Endothelial cell of umbilical vein (primary cell): ENCODE measurements at regions not wholly inside any gene's neighbourhood (a gene's known extent, or its start where the extent isn't known, plus 50 kb on each side); places are given as distances from the start of the nearest gene placed in this dataset.

ENCODE experiments used
- BruUV-seq: library from RNA; stranded (reverse); fragments of 400-500 nt; replicated peaks from 2 replicates; lab custom pipeline; 2021; lab: Mats Ljungman, UMichigan
- CTCF ChIA-PET: fragments of 300-600, 350-600 bp; sonication (Branson Sonifier 250); formaldehyde crosslinking; loops from one replicate; lab custom pipeline; 2021; ENCODE audit warnings: antibody characterized with exemption, inconsistent platforms; lab: Charles Lee
- POLR2A ChIA-PET: fragments of 300-600, 350-600 bp; sonication (Branson Sonifier 250); formaldehyde crosslinking; loops from one replicate; lab custom pipeline; 2021; ENCODE audit warnings: antibody characterized with exemption, inconsistent platforms; lab: Charles Lee
- DNase-seq: peaks from one replicate; pipeline ENCODE4 v3.0.0-alpha.2; 2011; ENCODE audit warnings: low read depth, low spot score
- FAIRE-seq: peaks from 2 replicates; lab custom pipeline; 2011; peaks lifted over from hg19 to GRCh38; lab: Jason Lieb, UNC
- H2AFZ ChIP-seq: 2 replicates; pipeline ENCODE4 v1.6.0; 2012; ENCODE audit warnings: low read depth, low read length, control low read depth, inconsistent platforms
- H3K27ac ChIP-seq: 2 replicates; pipeline ENCODE4 v1.5.1; 2011; ENCODE audit warnings: low read depth, mild to moderate bottlenecking, control low read depth, low read length, moderate library complexity; ENCODE audit not compliant: insufficient read depth
- H3K27me3 ChIP-seq, 2 experiments: 2 replicates each; pipeline versions ENCODE4 v1.6.0 to v1.6.1; 2011; ENCODE audit warnings: low read length in 2 of 2, mixed read lengths in 1 of 2; ENCODE audit not compliant: control insufficient read depth in 2 of 2, insufficient read depth in 2 of 2
- H3K36me3 ChIP-seq, 2 experiments: 2 replicates in 1 of 2; 3 replicates in 1 of 2; pipeline ENCODE4 v1.5.1; 2011; ENCODE audit warnings: low read length in 2 of 2, mild to moderate bottlenecking in 1 of 2, moderate library complexity in 1 of 2; ENCODE audit not compliant: control insufficient read depth in 2 of 2, insufficient read depth in 2 of 2; ENCODE audit errors: extremely low read depth in 1 of 2
- H3K4me1 ChIP-seq: 3 replicates; pipeline ENCODE4 v1.5.1; 2011; ENCODE audit warnings: mild to moderate bottlenecking, low read length; ENCODE audit not compliant: control insufficient read depth, insufficient read depth; ENCODE audit errors: extremely low read depth
- H3K4me2 ChIP-seq: 2 replicates; pipeline ENCODE4 v1.6.1; 2011; ENCODE audit warnings: low read length, control low read depth, mixed read lengths; ENCODE audit not compliant: insufficient read depth
- H3K4me3 ChIP-seq, 3 experiments: fragments of 200-600 bp in 1 of 3; sonication (generic), shearing (Covaris generic) in 1 of 3; replicated peaks in 1 of 3; 2 replicates each; pipeline ENCODE4 v1.5.1; 2011 to 2016; ENCODE audit warnings: control low read depth in 3 of 3, low read length in 3 of 3, mild to moderate bottlenecking in 2 of 3, inconsistent platforms in 1 of 3, low read depth in 1 of 3, moderate library complexity in 1 of 3; ENCODE audit not compliant: insufficient read depth in 1 of 3
- H3K79me2 ChIP-seq: 2 replicates; pipeline ENCODE4 v1.6.0; 2012; ENCODE audit warnings: low read length, inconsistent platforms; ENCODE audit not compliant: control insufficient read depth, insufficient read depth
- H3K9ac ChIP-seq: replicated peaks from 2 replicates; pipeline ENCODE3; 2011; ENCODE audit warnings: low read length, control low read depth; ENCODE audit not compliant: insufficient read depth; ENCODE audit errors: extremely low read depth
- H3K9me1 ChIP-seq: replicated peaks from 3 replicates; pipeline ENCODE4 v1.6.0; 2011; ENCODE audit warnings: mild to moderate bottlenecking, low read length; ENCODE audit not compliant: control insufficient read depth, insufficient read depth; ENCODE audit errors: extremely low read depth
- H3K9me3 ChIP-seq: replicated peaks from 2 replicates; pipeline ENCODE4 v1.5.1; 2012; ENCODE audit warnings: low read length, inconsistent platforms; ENCODE audit not compliant: control insufficient read depth, insufficient read depth
- H4K20me1 ChIP-seq: replicated peaks from 2 replicates; pipeline ENCODE3; 2011; ENCODE audit warnings: mild to moderate bottlenecking, low read length; ENCODE audit not compliant: control insufficient read depth, insufficient read depth; ENCODE audit errors: extremely low read depth
- EZH2 ChIP-seq: IDR thresholded peaks from 2 replicates; pipeline ENCODE4 v1.6.1; 2012; ENCODE audit warnings: borderline replicate concordance, low read depth, mild to moderate bottlenecking, moderate library complexity, low read length, inconsistent platforms; ENCODE audit not compliant: severe bottlenecking
- FOS ChIP-seq: IDR thresholded peaks from 2 replicates; pipeline ENCODE4 v1.6.1; 2011; ENCODE audit warnings: mild to moderate bottlenecking, low read length, moderate library complexity, borderline replicate concordance; ENCODE audit not compliant: insufficient read depth
- GATA2 ChIP-seq: IDR thresholded peaks from 2 replicates; pipeline ENCODE4 v1.7.0; 2011; ENCODE audit warnings: low read depth, mild to moderate bottlenecking, moderate library complexity, mixed read lengths, low read length; ENCODE audit not compliant: insufficient read length, insufficient read depth
- JUN ChIP-seq: IDR thresholded peaks from 2 replicates; pipeline ENCODE4 v1.6.1; 2011; ENCODE audit warnings: borderline replicate concordance, low read depth; ENCODE audit not compliant: insufficient read length, insufficient read depth
- MYC ChIP-seq: IDR thresholded peaks from one replicate; pipeline ENCODE4 v1.6.1; 2011; ENCODE audit warnings: mild to moderate bottlenecking, low read depth, low read length
- POLR2A ChIP-seq: IDR thresholded peaks from 2 replicates; pipeline ENCODE4 v1.6.1; 2012; ENCODE audit warnings: low read depth, mild to moderate bottlenecking, control low read depth, low read length
- POLR2AphosphoS5 ChIP-seq: IDR thresholded peaks from 2 replicates; pipeline ENCODE4 v1.6.1; 2012; ENCODE audit warnings: low read depth, mild to moderate bottlenecking, control low read depth, low read length, moderate library complexity; ENCODE audit not compliant: insufficient read depth
- dilution Hi-C: fragments of 300-500 bp; cut with MboI; formaldehyde crosslinking; loops from one replicate; pipeline ENCODE4 v1.15.0; 2019; ENCODE audit warnings: low sequenced_read_pairs; ENCODE audit not compliant: extremely low pct_ligation_motif_present
- intact Hi-C: fragments of 100-400 bp; cut with micrococcal nuclease; formaldehyde crosslinking; loops from one replicate; pipeline ENCODE4 v1.10.0; 2022
- TF ChIP-seq, protein P1 (sequence below): IDR thresholded peaks from 2 replicates; pipeline ENCODE4 v1.6.1; 2011; ENCODE audit not compliant: insufficient read depth, insufficient read length
- TF ChIP-seq, protein P2 (sequence below), 2 donors: IDR thresholded peaks; 1 replicate in 1 of 2; 2 replicates in 1 of 2; pipeline ENCODE4 v1.5.1; 2011; ENCODE audit warnings: low read length in 2 of 2, mild to moderate bottlenecking in 2 of 2, moderate library complexity in 2 of 2, control low read depth in 1 of 2, inconsistent platforms in 1 of 2, low read depth in 1 of 2; ENCODE audit not compliant: insufficient read depth in 1 of 2; ENCODE audit errors: extremely low read depth in 1 of 2

DNA sequence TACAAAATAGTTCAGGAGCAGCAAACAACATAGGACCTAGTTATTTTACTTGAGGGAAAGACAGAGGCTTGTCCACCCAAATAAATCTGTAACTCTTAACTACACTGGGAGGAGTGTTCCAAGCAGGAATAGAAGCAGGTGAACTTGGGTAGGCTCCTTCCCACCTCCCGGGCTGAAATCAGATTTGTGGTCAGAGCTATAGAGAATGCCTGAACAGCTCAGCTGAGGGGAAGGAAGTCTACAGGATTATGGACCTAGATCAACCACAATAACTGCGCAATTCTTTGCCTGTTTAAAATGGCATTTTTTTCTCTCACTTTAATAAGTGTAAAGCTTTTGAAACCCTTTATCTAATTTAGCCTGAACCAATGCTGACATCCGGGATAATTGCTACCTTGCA lies 73.5 kb upstream of the IRS2 start:
- POLR2A ChIA-PET, result no interaction called here
- CTCF ChIA-PET, result interaction anchor here (1.2 kb wide), 1 partner anchor 9 kb away, joined by 3 read pairs; no protein-coding TSS in a partner anchor

More for the DNA sequence above, 73.5 kb upstream of the IRS2 start:
- no peaks in the 10 kb centered on the region for H3K36me3 ChIP-seq
- no TSS peak for BruUV-seq
- H3K9me3 ChIP-seq, result no peaks in the 10 kb centered on the region
- no peaks in the 10 kb centered on the region for H3K79me2 ChIP-seq
- DNase-seq (no peak), FAIRE-seq (no peak)
- H3K4me3 ChIP-seq, result no peak overlapping the region
- dilution Hi-C loops, result no loop called here
- H3K4me1 ChIP-seq, result no peaks in the 10 kb centered on the region
- H3K4me2 ChIP-seq, result no peak overlapping the region
- no peaks in the 10 kb centered on the region for H4K20me1 ChIP-seq
- intact Hi-C loops, result no loop called here
- H3K9ac ChIP-seq, result no peak overlapping the region
- no peak for TF ChIP-seq FOS
- TF ChIP-seq GATA2, result no peak
- no peak for TF ChIP-seq MYC
- TF ChIP-seq, protein P1, sequence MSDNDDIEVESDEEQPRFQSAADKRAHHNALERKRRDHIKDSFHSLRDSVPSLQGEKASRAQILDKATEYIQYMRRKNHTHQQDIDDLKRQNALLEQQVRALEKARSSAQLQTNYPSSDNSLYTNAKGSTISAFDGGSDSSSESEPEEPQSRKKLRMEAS, result no peak
- TF ChIP-seq POLR2AphosphoS5, result no peak
- TF ChIP-seq, protein P2, sequence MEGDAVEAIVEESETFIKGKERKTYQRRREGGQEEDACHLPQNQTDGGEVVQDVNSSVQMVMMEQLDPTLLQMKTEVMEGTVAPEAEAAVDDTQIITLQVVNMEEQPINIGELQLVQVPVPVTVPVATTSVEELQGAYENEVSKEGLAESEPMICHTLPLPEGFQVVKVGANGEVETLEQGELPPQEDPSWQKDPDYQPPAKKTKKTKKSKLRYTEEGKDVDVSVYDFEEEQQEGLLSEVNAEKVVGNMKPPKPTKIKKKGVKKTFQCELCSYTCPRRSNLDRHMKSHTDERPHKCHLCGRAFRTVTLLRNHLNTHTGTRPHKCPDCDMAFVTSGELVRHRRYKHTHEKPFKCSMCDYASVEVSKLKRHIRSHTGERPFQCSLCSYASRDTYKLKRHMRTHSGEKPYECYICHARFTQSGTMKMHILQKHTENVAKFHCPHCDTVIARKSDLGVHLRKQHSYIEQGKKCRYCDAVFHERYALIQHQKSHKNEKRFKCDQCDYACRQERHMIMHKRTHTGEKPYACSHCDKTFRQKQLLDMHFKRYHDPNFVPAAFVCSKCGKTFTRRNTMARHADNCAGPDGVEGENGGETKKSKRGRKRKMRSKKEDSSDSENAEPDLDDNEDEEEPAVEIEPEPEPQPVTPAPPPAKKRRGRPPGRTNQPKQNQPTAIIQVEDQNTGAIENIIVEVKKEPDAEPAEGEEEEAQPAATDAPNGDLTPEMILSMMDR (IDR thresholded peaks at IDR 0.05; ENCODE audit: extremely low read depth in 1 of 2, insufficient read depth in 1 of 2, low read depth in 1 of 2, low read length in 2 of 2), result no peak
- TF ChIP-seq EZH2, result no peak
- TF ChIP-seq POLR2A, result no peak
- no peak for TF ChIP-seq JUN
- no peak overlapping the region for H2AFZ ChIP-seq
- H3K9me1 ChIP-seq, result no peaks in the 10 kb centered on the region
- H3K27ac ChIP-seq, result no peak overlapping the region
- peaks cover 0 to 3% of the 10 kb centered on the region in 2 experiments for H3K27me3 ChIP-seq
